ENCODE measurements at regions not wholly inside any gene's neighbourhood (a gene's known extent, or its start where the extent isn't known, plus 50 kb on each side); places are given as distances from the start of the nearest gene placed in this dataset.

- no peak for DNase-seq
Measured at GRCh38 chr10:124300735-124301134, 118.0 kb downstream of the OAT start.

GRCh38 chr10:124300224-124300623 lies 118.5 kb downstream of the OAT start:
- DNase-seq = no peak

GRCh38 chr10:124299696-124300095 lies 119.0 kb downstream of the OAT start:
- DNase-seq = no peak

GRCh38 chr10:124298891-124299290 lies 119.8 kb downstream of the OAT start:
- DNase-seq = no peak

- DNase-seq = no peak
Measured at GRCh38 chr10:124296813-124297788, 121.6 kb downstream of the OAT start.

- no peak for DNase-seq
Measured at GRCh38 chr10:124296121-124296812, 122.5 kb downstream of the OAT start.

- no peak for DNase-seq
Measured at GRCh38 chr10:124294811-124295770, 123.6 kb downstream of the OAT start.

- no peak for DNase-seq
Measured at GRCh38 chr10:124293616-124294449, 124.9 kb downstream of the OAT start.

- no peak for DNase-seq
Measured at GRCh38 chr10:124292911-124293615, 125.7 kb downstream of the OAT start.

GRCh38 chr10:124291001-124291701 lies 127.6 kb downstream of the OAT start:
- DNase-seq = no peak

- no peak for DNase-seq
Measured at GRCh38 chr10:124289851-124290795, 128.6 kb downstream of the OAT start.

- DNase-seq = no peak
Measured at GRCh38 chr10:124288928-124289850, 129.5 kb downstream of the OAT start.

- DNase-seq = no peak
Measured at GRCh38 chr10:124288486-124288885, 130.2 kb downstream of the OAT start.

GRCh38 chr10:124287791-124288190 lies 130.9 kb downstream of the OAT start:
- no peak for DNase-seq

- no peak for DNase-seq
Measured at GRCh38 chr10:124287071-124287685, 131.5 kb downstream of the OAT start.

- no peak for DNase-seq
Measured at GRCh38 chr10:124286621-124287020, 132.1 kb downstream of the OAT start.
